Endothelial cell of umbilical vein (primary cell): ENCODE measurements at regions not wholly inside any gene's neighbourhood (a gene's known extent, or its start where the extent isn't known, plus 50 kb on each side); places are given as distances from the start of the nearest gene placed in this dataset.

ENCODE experiments used
- BruUV-seq: library from RNA; stranded (reverse); fragments of 400-500 nt; replicated peaks from 2 replicates; lab custom pipeline; 2021; lab: Mats Ljungman, UMichigan
- CTCF ChIA-PET: fragments of 300-600, 350-600 bp; sonication (Branson Sonifier 250); formaldehyde crosslinking; loops from one replicate; lab custom pipeline; 2021; ENCODE audit warnings: antibody characterized with exemption, inconsistent platforms; lab: Charles Lee
- POLR2A ChIA-PET: fragments of 300-600, 350-600 bp; sonication (Branson Sonifier 250); formaldehyde crosslinking; loops from one replicate; lab custom pipeline; 2021; ENCODE audit warnings: antibody characterized with exemption, inconsistent platforms; lab: Charles Lee
- DNase-seq: peaks from one replicate; pipeline ENCODE4 v3.0.0-alpha.2; 2011; ENCODE audit warnings: low read depth, low spot score
- FAIRE-seq: peaks from 2 replicates; lab custom pipeline; 2011; peaks lifted over from hg19 to GRCh38; lab: Jason Lieb, UNC
- H2AFZ ChIP-seq: 2 replicates; pipeline ENCODE4 v1.6.0; 2012; ENCODE audit warnings: low read depth, low read length, control low read depth, inconsistent platforms
- H3K27ac ChIP-seq: 2 replicates; pipeline ENCODE4 v1.5.1; 2011; ENCODE audit warnings: low read depth, mild to moderate bottlenecking, control low read depth, low read length, moderate library complexity; ENCODE audit not compliant: insufficient read depth
- H3K27me3 ChIP-seq, 2 experiments: 2 replicates each; pipeline versions ENCODE4 v1.6.0 to v1.6.1; 2011; ENCODE audit warnings: low read length in 2 of 2, mixed read lengths in 1 of 2; ENCODE audit not compliant: control insufficient read depth in 2 of 2, insufficient read depth in 2 of 2
- H3K36me3 ChIP-seq, 2 experiments: 2 replicates in 1 of 2; 3 replicates in 1 of 2; pipeline ENCODE4 v1.5.1; 2011; ENCODE audit warnings: low read length in 2 of 2, mild to moderate bottlenecking in 1 of 2, moderate library complexity in 1 of 2; ENCODE audit not compliant: control insufficient read depth in 2 of 2, insufficient read depth in 2 of 2; ENCODE audit errors: extremely low read depth in 1 of 2
- H3K4me1 ChIP-seq: 3 replicates; pipeline ENCODE4 v1.5.1; 2011; ENCODE audit warnings: mild to moderate bottlenecking, low read length; ENCODE audit not compliant: control insufficient read depth, insufficient read depth; ENCODE audit errors: extremely low read depth
- H3K4me2 ChIP-seq: 2 replicates; pipeline ENCODE4 v1.6.1; 2011; ENCODE audit warnings: low read length, control low read depth, mixed read lengths; ENCODE audit not compliant: insufficient read depth
- H3K4me3 ChIP-seq, 3 experiments: fragments of 200-600 bp in 1 of 3; sonication (generic), shearing (Covaris generic) in 1 of 3; replicated peaks in 1 of 3; 2 replicates each; pipeline ENCODE4 v1.5.1; 2011 to 2016; ENCODE audit warnings: control low read depth in 3 of 3, low read length in 3 of 3, mild to moderate bottlenecking in 2 of 3, inconsistent platforms in 1 of 3, low read depth in 1 of 3, moderate library complexity in 1 of 3; ENCODE audit not compliant: insufficient read depth in 1 of 3
- H3K79me2 ChIP-seq: 2 replicates; pipeline ENCODE4 v1.6.0; 2012; ENCODE audit warnings: low read length, inconsistent platforms; ENCODE audit not compliant: control insufficient read depth, insufficient read depth
- H3K9ac ChIP-seq: replicated peaks from 2 replicates; pipeline ENCODE3; 2011; ENCODE audit warnings: low read length, control low read depth; ENCODE audit not compliant: insufficient read depth; ENCODE audit errors: extremely low read depth
- H3K9me1 ChIP-seq: replicated peaks from 3 replicates; pipeline ENCODE4 v1.6.0; 2011; ENCODE audit warnings: mild to moderate bottlenecking, low read length; ENCODE audit not compliant: control insufficient read depth, insufficient read depth; ENCODE audit errors: extremely low read depth
- H3K9me3 ChIP-seq: replicated peaks from 2 replicates; pipeline ENCODE4 v1.5.1; 2012; ENCODE audit warnings: low read length, inconsistent platforms; ENCODE audit not compliant: control insufficient read depth, insufficient read depth
- H4K20me1 ChIP-seq: replicated peaks from 2 replicates; pipeline ENCODE3; 2011; ENCODE audit warnings: mild to moderate bottlenecking, low read length; ENCODE audit not compliant: control insufficient read depth, insufficient read depth; ENCODE audit errors: extremely low read depth
- EZH2 ChIP-seq: IDR thresholded peaks from 2 replicates; pipeline ENCODE4 v1.6.1; 2012; ENCODE audit warnings: borderline replicate concordance, low read depth, mild to moderate bottlenecking, moderate library complexity, low read length, inconsistent platforms; ENCODE audit not compliant: severe bottlenecking
- FOS ChIP-seq: IDR thresholded peaks from 2 replicates; pipeline ENCODE4 v1.6.1; 2011; ENCODE audit warnings: mild to moderate bottlenecking, low read length, moderate library complexity, borderline replicate concordance; ENCODE audit not compliant: insufficient read depth
- GATA2 ChIP-seq: IDR thresholded peaks from 2 replicates; pipeline ENCODE4 v1.7.0; 2011; ENCODE audit warnings: low read depth, mild to moderate bottlenecking, moderate library complexity, mixed read lengths, low read length; ENCODE audit not compliant: insufficient read length, insufficient read depth
- JUN ChIP-seq: IDR thresholded peaks from 2 replicates; pipeline ENCODE4 v1.6.1; 2011; ENCODE audit warnings: borderline replicate concordance, low read depth; ENCODE audit not compliant: insufficient read length, insufficient read depth
- MYC ChIP-seq: IDR thresholded peaks from one replicate; pipeline ENCODE4 v1.6.1; 2011; ENCODE audit warnings: mild to moderate bottlenecking, low read depth, low read length
- POLR2A ChIP-seq: IDR thresholded peaks from 2 replicates; pipeline ENCODE4 v1.6.1; 2012; ENCODE audit warnings: low read depth, mild to moderate bottlenecking, control low read depth, low read length
- POLR2AphosphoS5 ChIP-seq: IDR thresholded peaks from 2 replicates; pipeline ENCODE4 v1.6.1; 2012; ENCODE audit warnings: low read depth, mild to moderate bottlenecking, control low read depth, low read length, moderate library complexity; ENCODE audit not compliant: insufficient read depth
- dilution Hi-C: fragments of 300-500 bp; cut with MboI; formaldehyde crosslinking; loops from one replicate; pipeline ENCODE4 v1.15.0; 2019; ENCODE audit warnings: low sequenced_read_pairs; ENCODE audit not compliant: extremely low pct_ligation_motif_present
- intact Hi-C: fragments of 100-400 bp; cut with micrococcal nuclease; formaldehyde crosslinking; loops from one replicate; pipeline ENCODE4 v1.10.0; 2022
- TF ChIP-seq, protein P1 (sequence below), 2 donors: IDR thresholded peaks; 1 replicate in 1 of 2; 2 replicates in 1 of 2; pipeline ENCODE4 v1.5.1; 2011; ENCODE audit warnings: low read length in 2 of 2, mild to moderate bottlenecking in 2 of 2, moderate library complexity in 2 of 2, control low read depth in 1 of 2, inconsistent platforms in 1 of 2, low read depth in 1 of 2; ENCODE audit not compliant: insufficient read depth in 1 of 2; ENCODE audit errors: extremely low read depth in 1 of 2
- TF ChIP-seq, protein P2 (sequence below): IDR thresholded peaks from 2 replicates; pipeline ENCODE4 v1.6.1; 2011; ENCODE audit not compliant: insufficient read depth, insufficient read length

DNA sequence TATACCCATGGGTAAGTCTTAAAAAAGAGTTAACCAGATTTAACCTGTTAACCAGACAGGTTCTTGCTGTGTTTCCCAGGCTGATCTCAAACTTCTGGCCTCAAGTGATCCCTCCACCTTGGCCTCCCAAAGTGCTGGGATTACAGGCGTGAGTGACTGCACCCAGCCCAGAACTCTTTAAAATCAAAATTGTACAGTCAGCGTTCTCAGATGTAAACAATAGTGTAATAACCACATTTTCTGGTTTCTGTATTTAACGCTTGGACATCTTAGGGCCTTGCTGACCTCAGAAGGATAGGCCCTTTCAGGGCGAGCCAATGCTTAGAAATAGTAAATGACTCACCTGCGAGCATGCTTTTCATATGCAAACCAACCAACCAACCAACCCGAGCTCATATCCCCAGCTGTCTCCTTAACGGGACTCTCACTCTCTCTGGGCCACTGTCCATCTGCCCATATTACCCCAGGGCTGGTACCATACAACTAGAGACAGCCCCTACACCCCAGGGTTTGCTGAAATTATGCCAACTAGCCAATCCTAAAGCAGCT, 415.0 kb upstream of the XYLT1 start:
- no peaks in the 10 kb centered on the region for H3K36me3 ChIP-seq
- H3K9ac ChIP-seq = no peak overlapping the region
- DNase-seq (no peak), FAIRE-seq (no peak)
- no peak overlapping the region for H3K4me2 ChIP-seq
- no peak overlapping the region for H3K4me3 ChIP-seq
- no peaks in the 10 kb centered on the region for H3K4me1 ChIP-seq
- H3K27ac ChIP-seq = no peak overlapping the region
- no peak overlapping the region for H2AFZ ChIP-seq
- no peaks in the 10 kb centered on the region for H3K27me3 ChIP-seq
- BruUV-seq = no TSS peak
- ChIA-PET CTCF (no interaction called here), POLR2A (no interaction called here)
- no peaks in the 10 kb centered on the region for H4K20me1 ChIP-seq
- no peaks in the 10 kb centered on the region for H3K9me1 ChIP-seq
- no peak for TF ChIP-seq JUN
- intact Hi-C loops (no loop called here), dilution Hi-C loops (no loop called here)
- H3K79me2 ChIP-seq = no peaks in the 10 kb centered on the region
- no peaks in the 10 kb centered on the region for H3K9me3 ChIP-seq

DNA sequence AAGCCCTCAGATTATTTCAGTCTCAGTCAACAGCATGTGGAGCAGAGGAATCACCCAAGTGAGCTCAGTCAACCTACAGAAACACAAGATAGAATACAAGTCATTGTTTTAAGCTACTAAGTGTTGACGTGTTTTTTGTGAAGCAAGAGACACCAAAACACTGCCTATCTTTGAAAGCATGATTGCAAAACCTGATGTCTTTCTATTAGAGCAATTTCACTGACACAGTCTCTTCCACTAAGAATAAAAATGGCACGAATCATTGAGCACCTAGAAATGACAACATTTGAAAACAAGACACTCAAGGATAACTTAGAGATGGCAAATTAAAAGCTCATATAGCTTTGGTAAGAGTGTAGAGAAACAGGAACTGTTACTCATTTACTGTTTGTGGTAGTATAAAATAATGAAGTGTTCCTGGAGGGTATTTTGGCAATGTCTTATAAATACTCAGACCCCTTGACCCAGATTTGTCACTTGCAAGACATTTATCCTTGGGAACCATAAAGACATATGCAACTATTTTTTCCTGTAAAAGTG, 407.1 kb upstream of the XYLT1 start:
- intact Hi-C loops (no loop called here), dilution Hi-C loops (no loop called here)
- FAIRE-seq (no peak), DNase-seq (no peak)
- H3K9me3 ChIP-seq = peaks cover 3% of the 10 kb centered on the region
- no peak overlapping the region for H3K4me2 ChIP-seq
- no peaks in the 10 kb centered on the region for H4K20me1 ChIP-seq
- POLR2A ChIA-PET = no interaction called here
- CTCF ChIA-PET = no interaction called here
- no peak overlapping the region for H3K9ac ChIP-seq
- BruUV-seq = no TSS peak
- no peak overlapping the region for H2AFZ ChIP-seq
- H3K27ac ChIP-seq = no peak overlapping the region
- no peaks in the 10 kb centered on the region for H3K9me1 ChIP-seq
- H3K79me2 ChIP-seq = no peaks in the 10 kb centered on the region
- TF ChIP-seq, protein P1, sequence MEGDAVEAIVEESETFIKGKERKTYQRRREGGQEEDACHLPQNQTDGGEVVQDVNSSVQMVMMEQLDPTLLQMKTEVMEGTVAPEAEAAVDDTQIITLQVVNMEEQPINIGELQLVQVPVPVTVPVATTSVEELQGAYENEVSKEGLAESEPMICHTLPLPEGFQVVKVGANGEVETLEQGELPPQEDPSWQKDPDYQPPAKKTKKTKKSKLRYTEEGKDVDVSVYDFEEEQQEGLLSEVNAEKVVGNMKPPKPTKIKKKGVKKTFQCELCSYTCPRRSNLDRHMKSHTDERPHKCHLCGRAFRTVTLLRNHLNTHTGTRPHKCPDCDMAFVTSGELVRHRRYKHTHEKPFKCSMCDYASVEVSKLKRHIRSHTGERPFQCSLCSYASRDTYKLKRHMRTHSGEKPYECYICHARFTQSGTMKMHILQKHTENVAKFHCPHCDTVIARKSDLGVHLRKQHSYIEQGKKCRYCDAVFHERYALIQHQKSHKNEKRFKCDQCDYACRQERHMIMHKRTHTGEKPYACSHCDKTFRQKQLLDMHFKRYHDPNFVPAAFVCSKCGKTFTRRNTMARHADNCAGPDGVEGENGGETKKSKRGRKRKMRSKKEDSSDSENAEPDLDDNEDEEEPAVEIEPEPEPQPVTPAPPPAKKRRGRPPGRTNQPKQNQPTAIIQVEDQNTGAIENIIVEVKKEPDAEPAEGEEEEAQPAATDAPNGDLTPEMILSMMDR (IDR thresholded peaks at IDR 0.05; ENCODE audit: extremely low read depth in 1 of 2, insufficient read depth in 1 of 2, low read depth in 1 of 2, low read length in 2 of 2) = no peak
- TF ChIP-seq MYC = no peak
- TF ChIP-seq, protein P2, sequence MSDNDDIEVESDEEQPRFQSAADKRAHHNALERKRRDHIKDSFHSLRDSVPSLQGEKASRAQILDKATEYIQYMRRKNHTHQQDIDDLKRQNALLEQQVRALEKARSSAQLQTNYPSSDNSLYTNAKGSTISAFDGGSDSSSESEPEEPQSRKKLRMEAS = no peak
- no peak for TF ChIP-seq FOS
- no peak for TF ChIP-seq JUN
- no peak for TF ChIP-seq EZH2
- TF ChIP-seq POLR2A = no peak
- TF ChIP-seq GATA2 = no peak
- no peak for TF ChIP-seq POLR2AphosphoS5
- H3K36me3 ChIP-seq = no peaks in the 10 kb centered on the region
- H3K4me3 ChIP-seq = no peak overlapping the region
- H3K27me3 ChIP-seq = no peaks in the 10 kb centered on the region
- no peaks in the 10 kb centered on the region for H3K4me1 ChIP-seq
